ENCODE measurements at regions not wholly inside any gene's neighbourhood (a gene's known extent, or its start where the extent isn't known, plus 50 kb on each side); places are given as distances from the start of the nearest gene placed in this dataset.
"Not testable (repeated sequence)": the region's sequence is repeated elsewhere in the genome, so short reads cannot be mapped to it uniquely, and the experiment has no call there.

GRCh38 chr3:137294139-137294538 lies 336.4 kb downstream of the IL20RB start:
- in situ Hi-C loops (cut with HindIII; ENCODE audit: low sequenced_read_pairs), result no loop called here

DNA sequence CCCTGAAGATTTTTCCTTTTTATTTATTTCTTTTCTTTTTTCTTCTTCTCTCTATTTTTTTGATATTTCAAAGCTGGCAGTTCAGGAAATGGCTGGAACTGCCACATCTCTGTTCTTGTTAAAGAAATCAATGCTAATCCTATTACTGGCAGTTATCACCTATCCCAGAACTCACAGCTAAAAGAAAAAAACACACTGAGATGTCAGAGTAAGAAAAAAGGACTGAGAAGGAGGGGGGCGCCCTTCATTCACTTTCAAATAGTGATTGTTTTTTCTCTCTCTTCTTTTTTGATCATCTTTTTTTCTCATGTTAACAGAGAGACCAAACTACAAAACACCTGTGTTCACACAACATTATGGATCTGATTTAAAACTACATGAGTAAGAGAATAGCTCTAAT lies 337.1 kb downstream of the IL20RB start:
- in situ Hi-C loops (cut with HindIII; ENCODE audit: low sequenced_read_pairs), result no loop called here

DNA sequence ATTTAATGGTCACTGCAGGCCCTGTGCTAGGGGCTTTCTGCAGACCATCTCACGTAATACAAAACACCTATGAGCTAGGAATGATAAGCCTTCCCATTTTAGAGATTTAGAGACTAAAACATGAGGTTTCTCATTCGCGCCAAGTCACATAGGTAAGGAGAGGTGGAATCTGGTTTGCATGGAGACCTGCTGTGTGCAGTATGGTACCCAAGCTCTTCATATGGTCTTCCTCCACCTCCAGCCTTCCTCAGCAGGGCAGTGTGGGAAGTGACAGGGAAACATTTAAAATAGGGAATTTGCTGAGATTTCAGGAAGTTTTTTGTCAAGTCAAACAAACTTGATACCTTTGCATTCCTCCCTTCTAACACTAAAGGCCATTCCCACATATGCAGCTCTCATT lies 337.6 kb downstream of the IL20RB start:
- in situ Hi-C loops (cut with HindIII; ENCODE audit: low sequenced_read_pairs), result no loop called here

- in situ Hi-C loops (cut with HindIII; ENCODE audit: low sequenced_read_pairs), result no loop called here
Observed at GRCh38 chr3:137296116-137296515, 338.3 kb downstream of the IL20RB start.

- in situ Hi-C loops (cut with HindIII; ENCODE audit: low sequenced_read_pairs), result no loop called here
Observed at GRCh38 chr3:137297770-137298169, 340.0 kb downstream of the IL20RB start.

DNA sequence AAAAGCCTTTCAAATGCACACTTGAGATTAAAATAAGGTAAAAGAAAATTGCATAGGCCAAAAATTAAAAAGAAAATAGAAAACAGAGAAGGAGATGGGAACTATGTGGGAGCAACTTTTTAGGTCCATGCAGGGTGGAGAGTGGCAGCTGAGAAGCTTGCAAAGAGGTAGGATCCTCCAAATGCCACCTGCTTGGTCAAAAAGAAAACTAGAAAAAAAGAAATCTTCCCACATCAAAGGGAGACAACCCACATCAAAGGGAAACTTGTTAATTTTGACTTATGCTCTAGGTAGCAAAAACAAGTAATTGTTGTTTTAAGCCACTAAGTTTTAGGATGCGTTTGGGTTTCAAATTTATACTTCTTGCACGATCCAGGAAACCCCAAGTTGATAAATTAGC lies 342.9 kb downstream of the IL20RB start:
- in situ Hi-C loops (cut with HindIII; ENCODE audit: low sequenced_read_pairs), result no loop called here

- in situ Hi-C loops (cut with HindIII; ENCODE audit: low sequenced_read_pairs), result no loop called here
Observed at GRCh38 chr3:137304313-137305056, 346.7 kb downstream of the IL20RB start.

DNA sequence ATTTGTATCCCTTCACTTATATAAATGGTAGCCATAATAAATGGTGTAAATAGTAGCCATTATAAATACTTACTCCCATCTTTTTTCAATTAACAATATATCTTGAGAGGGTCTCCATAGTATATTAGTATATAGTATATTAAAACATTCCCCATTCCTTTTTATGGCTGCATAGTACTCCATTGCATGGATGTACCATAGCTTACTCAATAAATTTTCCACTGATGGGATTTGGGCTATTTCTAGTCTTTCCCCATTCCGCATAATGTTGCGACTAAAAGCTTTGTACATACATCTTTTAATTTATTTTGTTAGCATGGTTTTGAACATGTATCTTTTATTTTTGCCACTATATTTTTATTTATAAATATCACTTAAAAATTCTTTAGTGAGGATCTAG lies 366.3 kb downstream of the IL20RB start:
- in situ Hi-C loops (cut with HindIII; ENCODE audit: low sequenced_read_pairs), result no loop called here

GRCh38 chr3:137325170-137325569 lies 367.4 kb downstream of the IL20RB start:
- in situ Hi-C loops (cut with HindIII; ENCODE audit: low sequenced_read_pairs), result no loop called here

- in situ Hi-C loops (cut with HindIII; ENCODE audit: low sequenced_read_pairs), result no loop called here
Observed at GRCh38 chr3:137325934-137326333, 368.2 kb downstream of the IL20RB start.

DNA sequence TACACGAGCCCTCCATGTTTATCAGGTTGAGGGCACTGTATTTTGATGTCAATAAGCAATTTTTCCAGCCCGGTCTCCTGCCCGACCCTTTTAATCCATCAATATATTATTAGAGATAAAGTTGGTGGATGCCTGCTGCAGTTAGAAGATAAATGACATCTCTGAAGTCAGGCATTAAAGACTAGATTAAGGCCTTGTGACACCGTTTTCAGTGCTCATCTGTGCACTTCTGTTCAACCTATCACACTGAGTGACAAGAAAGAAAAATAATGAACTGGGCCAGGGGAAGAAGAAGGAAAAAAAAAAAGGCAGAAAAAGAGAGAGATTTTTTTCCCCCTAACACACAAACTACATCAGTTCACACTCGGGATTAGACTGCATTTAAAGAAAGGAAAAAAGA lies 371.8 kb downstream of the IL20RB start:
- in situ Hi-C loops (cut with HindIII; ENCODE audit: low sequenced_read_pairs), result no loop called here

DNA sequence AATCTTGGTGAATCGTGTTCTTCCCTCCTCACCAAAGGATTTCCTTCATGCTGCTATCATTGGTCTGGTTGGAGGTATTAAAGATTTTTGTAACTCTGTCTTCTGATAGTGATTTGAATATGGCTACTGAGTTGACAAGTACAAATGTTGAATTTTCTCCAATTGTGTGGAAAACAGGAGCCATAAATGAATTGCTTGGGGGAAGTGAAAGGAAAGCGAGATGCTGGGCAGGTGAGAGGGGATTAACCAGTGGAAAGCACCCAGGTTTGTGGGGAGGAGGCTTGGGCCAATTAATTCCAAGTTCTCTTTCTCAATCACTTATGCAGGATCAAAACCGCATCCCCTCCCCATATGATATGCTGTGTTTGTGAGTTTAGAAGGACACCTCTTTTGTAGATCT lies 372.5 kb downstream of the IL20RB start:
- in situ Hi-C loops (cut with HindIII; ENCODE audit: low sequenced_read_pairs), result no loop called here

DNA sequence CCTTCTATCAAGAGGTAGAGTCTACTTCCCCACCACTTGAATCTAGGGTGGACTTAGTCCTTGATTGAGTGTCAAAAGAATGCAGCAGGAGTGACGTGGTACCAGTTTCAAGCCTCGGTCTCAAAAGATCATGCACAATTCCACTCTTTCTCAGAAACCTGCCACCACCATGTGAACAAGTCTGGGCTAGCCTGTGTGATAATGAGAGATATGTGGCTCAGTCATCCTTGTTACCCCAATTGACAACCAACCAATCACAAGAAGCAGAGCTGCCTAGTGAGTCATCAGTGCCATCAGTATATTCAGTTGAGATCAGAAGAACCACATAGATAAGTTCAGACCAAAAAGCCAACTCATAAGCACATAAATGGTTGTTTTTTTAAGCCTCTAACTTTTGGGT lies 374.5 kb downstream of the IL20RB start:
- in situ Hi-C loops (cut with HindIII; ENCODE audit: low sequenced_read_pairs), result no loop called here

- in situ Hi-C loops (cut with HindIII; ENCODE audit: low sequenced_read_pairs), result no loop called here
Observed at GRCh38 chr3:137335478-137335877, 377.7 kb downstream of the IL20RB start.

DNA sequence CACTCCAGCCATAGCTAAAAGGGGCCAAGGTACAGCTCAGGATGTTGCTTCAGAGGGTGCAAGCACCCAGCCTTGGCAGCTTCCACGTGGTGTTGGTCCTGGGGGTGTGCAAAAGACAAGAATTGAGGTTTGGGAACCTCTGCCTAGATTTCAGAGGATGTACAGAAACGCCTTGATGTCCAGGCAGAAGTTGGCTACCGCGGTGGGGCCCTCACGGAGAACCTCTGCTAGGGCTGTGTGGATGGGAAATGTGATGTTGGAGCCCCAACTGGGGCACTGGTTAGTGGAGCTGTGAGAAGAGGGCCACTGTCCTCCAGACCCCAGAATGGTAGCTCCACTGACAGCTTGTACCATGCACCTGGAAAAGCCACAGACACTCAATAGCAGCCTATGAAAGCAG lies 380.6 kb downstream of the IL20RB start:
- in situ Hi-C loops (cut with HindIII; ENCODE audit: low sequenced_read_pairs), result not testable (repeated sequence)

DNA sequence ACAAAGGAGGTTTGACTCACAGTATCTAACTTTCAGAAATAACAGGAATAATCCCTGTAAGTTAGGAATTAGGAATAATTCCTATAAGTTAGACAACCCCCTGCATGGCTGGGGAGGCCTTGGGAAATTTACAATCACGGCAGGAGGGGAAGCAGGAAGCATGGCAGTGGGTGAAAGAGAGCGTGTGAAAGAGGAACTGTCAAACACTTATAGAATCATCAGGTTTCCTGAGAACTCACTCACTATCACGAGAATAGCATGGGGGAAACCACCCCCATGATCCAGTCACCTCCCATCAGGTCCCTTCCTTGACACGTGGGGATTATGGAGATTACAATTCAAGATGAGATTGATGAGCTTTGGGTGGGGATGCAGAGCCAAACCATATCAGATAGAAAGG lies 385.5 kb downstream of the IL20RB start:
- in situ Hi-C loops (cut with HindIII; ENCODE audit: low sequenced_read_pairs), result loop anchor here (5.0 kb wide), 1 partner anchor 44 kb away; no protein-coding TSS in a partner anchor

DNA sequence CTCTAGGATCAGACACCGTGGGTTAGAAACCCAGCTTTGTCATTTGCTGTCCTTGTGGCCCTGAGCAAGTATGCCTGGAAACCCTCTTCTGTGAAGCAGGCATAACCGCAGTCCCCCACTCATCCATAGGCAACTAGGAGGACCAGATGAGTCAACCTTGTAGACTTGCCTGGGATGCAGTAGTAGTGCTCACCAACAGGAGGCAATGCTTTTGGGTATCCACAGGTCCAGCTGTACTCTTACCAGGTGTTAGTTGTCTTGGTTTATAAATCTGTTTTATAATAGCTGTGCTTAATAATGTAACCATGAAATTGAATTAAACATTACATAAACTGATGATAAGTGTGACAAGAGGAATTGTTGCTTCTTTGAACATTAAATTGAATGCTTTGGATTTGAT lies 389.3 kb downstream of the IL20RB start:
- in situ Hi-C loops (cut with HindIII; ENCODE audit: low sequenced_read_pairs), result no loop called here

GRCh38 chr3:137347817-137348368 lies 390.1 kb downstream of the IL20RB start:
- in situ Hi-C loops (cut with HindIII; ENCODE audit: low sequenced_read_pairs), result no loop called here

GRCh38 chr3:137348936-137349335 lies 391.2 kb downstream of the IL20RB start:
- in situ Hi-C loops (cut with HindIII; ENCODE audit: low sequenced_read_pairs), result no loop called here

DNA sequence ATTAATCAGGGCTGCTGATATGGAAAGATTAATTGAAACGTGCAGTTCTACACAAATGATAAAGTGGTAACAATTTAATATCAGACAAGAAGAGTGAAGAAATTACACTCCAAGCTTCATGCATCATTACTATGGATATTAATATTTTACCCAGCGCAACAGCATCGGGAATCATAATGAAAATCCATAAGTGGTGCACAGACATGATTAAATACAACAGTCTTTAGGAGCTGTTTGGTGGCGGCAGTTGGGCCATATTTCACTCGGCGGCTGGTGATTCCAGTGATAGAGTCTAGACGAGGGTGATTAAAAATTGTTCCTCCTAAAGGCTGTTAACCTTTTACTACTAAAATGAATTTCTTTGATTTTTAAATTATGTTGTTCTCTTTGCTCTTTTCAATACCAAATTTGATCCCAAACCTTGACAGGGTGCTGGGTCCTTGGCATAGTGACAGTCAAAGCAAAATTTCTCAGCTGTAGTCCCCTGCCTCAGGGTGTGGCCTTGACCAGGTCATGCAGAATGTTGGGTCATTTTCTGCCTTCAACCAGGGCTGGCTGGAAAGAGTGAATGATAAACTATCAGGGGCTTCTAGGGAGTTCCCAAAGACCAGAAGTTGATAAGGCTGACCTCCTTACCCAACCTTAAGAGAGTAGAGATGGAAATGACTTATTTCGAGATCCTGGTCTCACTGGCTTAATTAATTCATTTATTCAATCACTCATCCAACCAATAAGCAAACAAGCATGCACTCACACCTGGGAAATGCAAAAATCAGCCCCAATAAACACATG lies 392.0 kb downstream of the IL20RB start:
- in situ Hi-C loops (cut with HindIII; ENCODE audit: low sequenced_read_pairs), result no loop called here

GRCh38 chr3:137360531-137361201 lies 402.9 kb downstream of the IL20RB start:
- in situ Hi-C loops (cut with HindIII; ENCODE audit: low sequenced_read_pairs), result no loop called here
